ENCODE measurements at regions not wholly inside any gene's neighbourhood (a gene's known extent, or its start where the extent isn't known, plus 50 kb on each side); places are given as distances from the start of the nearest gene placed in this dataset.
"Not testable (repeated sequence)": the region's sequence is repeated elsewhere in the genome, so short reads cannot be mapped to it uniquely, and the experiment has no call there.

- no peak for DNase-seq (ENCODE audit: low read depth, low spot score)
- Histone ChIP-seq H3K9ac (ENCODE audit: insufficient read length) (no peak overlapping the region), H3K36me3 (ENCODE audit: insufficient read depth, low read length) (no peaks in the 10 kb centered on the region), H3K4me3 (no peak overlapping the region), H3K9me3 (ENCODE audit: low read depth, low read length) (no peaks in the 10 kb centered on the region), H3K27ac (no peak overlapping the region)
- no peak for TF ChIP-seq FOXP2 (optimal IDR thresholded peaks at IDR 0.05; ENCODE audit: control extremely low read depth, extremely low read length, insufficient read depth)
- no peak for TF ChIP-seq POLR2AphosphoS5 (IDR thresholded peaks at IDR 0.05; ENCODE audit: borderline replicate concordance, low read depth, low read length)
- TF ChIP-seq EZH2 (IDR thresholded peaks at IDR 0.05) = no peak
These were observed 84.4 kb upstream of the HIF1A start for GRCh38 chr14:61610900-61611299.

DNA sequence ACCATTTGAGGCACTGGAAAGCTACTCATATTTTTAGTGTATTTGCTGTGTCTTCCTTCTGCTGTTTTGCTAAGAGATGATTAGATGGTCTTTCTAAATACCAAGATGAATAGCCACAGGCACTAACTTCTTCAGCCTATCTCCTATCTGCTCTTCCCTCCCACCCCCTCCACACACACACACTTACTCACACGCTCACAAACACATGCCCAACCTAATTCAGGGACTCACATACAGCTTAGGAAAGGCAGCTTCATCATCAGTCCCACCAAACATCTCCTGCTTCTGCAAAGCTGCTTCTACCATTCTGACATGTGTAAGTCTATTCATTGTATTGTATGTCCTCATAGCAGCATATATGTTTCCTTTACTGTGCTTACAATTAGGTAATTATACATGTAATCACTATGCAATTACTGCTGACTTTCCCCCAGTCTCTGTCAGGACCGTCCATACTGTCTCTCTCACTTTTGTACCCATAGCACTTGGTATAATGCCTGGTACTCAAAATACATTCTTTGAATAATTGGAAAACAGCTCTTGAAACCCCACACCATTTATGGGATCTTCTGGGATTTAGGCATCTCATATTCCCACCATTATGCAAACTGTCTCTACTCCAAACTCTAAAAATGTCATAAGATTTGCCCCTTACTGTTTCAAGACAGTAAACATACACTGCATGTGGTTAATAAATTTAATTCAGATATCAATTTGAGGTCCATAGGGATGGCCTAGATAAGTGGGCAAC lies 83.3 kb upstream of the HIF1A start:
- no peak for DNase-seq (ENCODE audit: low read depth, low spot score)
- no peak for TF ChIP-seq EZH2 (IDR thresholded peaks at IDR 0.05)
- TF ChIP-seq POLR2AphosphoS5 (IDR thresholded peaks at IDR 0.05; ENCODE audit: borderline replicate concordance, low read depth, low read length) = no peak
- no peak for TF ChIP-seq FOXP2 (optimal IDR thresholded peaks at IDR 0.05; ENCODE audit: control extremely low read depth, extremely low read length, insufficient read depth)
- Histone ChIP-seq H3K4me3 (no peak overlapping the region), H3K9ac (ENCODE audit: insufficient read length) (no peak overlapping the region), H3K27ac (no peak overlapping the region), H3K9me3 (ENCODE audit: low read depth, low read length) (no peaks in the 10 kb centered on the region), H3K36me3 (ENCODE audit: insufficient read depth, low read length) (no peaks in the 10 kb centered on the region)

DNA sequence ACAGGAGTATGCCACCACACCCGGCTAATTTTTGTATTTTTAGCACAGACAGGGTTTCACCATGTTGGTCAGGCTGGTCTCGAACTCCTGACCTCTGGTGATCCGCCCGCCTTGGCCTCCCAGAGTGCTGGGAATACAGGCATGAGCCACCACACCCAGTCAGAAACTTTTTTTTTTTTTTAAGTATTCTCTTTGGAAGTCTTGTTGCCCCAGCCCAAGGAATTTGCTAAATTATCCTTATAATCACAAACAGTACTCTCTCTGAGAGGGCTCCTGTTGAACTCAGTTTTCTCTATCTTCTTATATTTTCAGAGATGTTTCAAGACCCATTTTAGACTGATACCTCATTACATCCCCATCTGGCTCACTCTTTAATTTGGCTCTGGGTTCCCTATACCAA lies 82.3 kb upstream of the HIF1A start:
- not testable (repeated sequence) for H3K27ac ChIP-seq; DNase-seq (ENCODE audit: low read depth, low spot score); H3K9ac ChIP-seq (ENCODE audit: insufficient read length); H3K4me3 ChIP-seq; H3K36me3 ChIP-seq (ENCODE audit: insufficient read depth, low read length); H3K9me3 ChIP-seq (ENCODE audit: low read depth, low read length)

GRCh38 chr14:61614693-61615092 lies 80.6 kb upstream of the HIF1A start:
- no peak for TF ChIP-seq EZH2 (IDR thresholded peaks at IDR 0.05)
- no peak for TF ChIP-seq FOXP2 (optimal IDR thresholded peaks at IDR 0.05; ENCODE audit: control extremely low read depth, extremely low read length, insufficient read depth)
- no peak for TF ChIP-seq POLR2AphosphoS5 (IDR thresholded peaks at IDR 0.05; ENCODE audit: borderline replicate concordance, low read depth, low read length)
- no peak overlapping the region for H3K9ac ChIP-seq (ENCODE audit: insufficient read length)
- H3K9me3 ChIP-seq (ENCODE audit: low read depth, low read length) = no peaks in the 10 kb centered on the region
- H3K27ac ChIP-seq = no peak overlapping the region
- no peaks in the 10 kb centered on the region for H3K36me3 ChIP-seq (ENCODE audit: insufficient read depth, low read length)
- no peak overlapping the region for H3K4me3 ChIP-seq
- DNase-seq (ENCODE audit: low read depth, low spot score) = no peak

- no peak for DNase-seq (ENCODE audit: low read depth, low spot score)
- Histone ChIP-seq H3K36me3 (ENCODE audit: insufficient read depth, low read length) (no peaks in the 10 kb centered on the region), H3K9me3 (ENCODE audit: low read depth, low read length) (no peaks in the 10 kb centered on the region), H3K9ac (ENCODE audit: insufficient read length) (no peak overlapping the region), H3K4me3 (no peak overlapping the region), H3K27ac (no peak overlapping the region)
- TF ChIP-seq EZH2 (IDR thresholded peaks at IDR 0.05) (no peak), POLR2AphosphoS5 (IDR thresholded peaks at IDR 0.05; ENCODE audit: borderline replicate concordance, low read depth, low read length) (no peak), FOXP2 (optimal IDR thresholded peaks at IDR 0.05; ENCODE audit: control extremely low read depth, extremely low read length, insufficient read depth) (no peak)
These were observed 79.4 kb upstream of the HIF1A start for GRCh38 chr14:61615743-61616523.

GRCh38 chr14:61616524-61617185 lies 78.7 kb upstream of the HIF1A start:
- no peak for DNase-seq (ENCODE audit: low read depth, low spot score)
- Histone ChIP-seq H3K27ac (no peak overlapping the region), H3K36me3 (ENCODE audit: insufficient read depth, low read length) (no peaks in the 10 kb centered on the region), H3K9me3 (ENCODE audit: low read depth, low read length) (no peaks in the 10 kb centered on the region), H3K4me3 (no peak overlapping the region), H3K9ac (ENCODE audit: insufficient read length) (no peak overlapping the region)
- TF ChIP-seq EZH2 (IDR thresholded peaks at IDR 0.05) (no peak), FOXP2 (optimal IDR thresholded peaks at IDR 0.05; ENCODE audit: control extremely low read depth, extremely low read length, insufficient read depth) (no peak), POLR2AphosphoS5 (IDR thresholded peaks at IDR 0.05; ENCODE audit: borderline replicate concordance, low read depth, low read length) (no peak)

DNA sequence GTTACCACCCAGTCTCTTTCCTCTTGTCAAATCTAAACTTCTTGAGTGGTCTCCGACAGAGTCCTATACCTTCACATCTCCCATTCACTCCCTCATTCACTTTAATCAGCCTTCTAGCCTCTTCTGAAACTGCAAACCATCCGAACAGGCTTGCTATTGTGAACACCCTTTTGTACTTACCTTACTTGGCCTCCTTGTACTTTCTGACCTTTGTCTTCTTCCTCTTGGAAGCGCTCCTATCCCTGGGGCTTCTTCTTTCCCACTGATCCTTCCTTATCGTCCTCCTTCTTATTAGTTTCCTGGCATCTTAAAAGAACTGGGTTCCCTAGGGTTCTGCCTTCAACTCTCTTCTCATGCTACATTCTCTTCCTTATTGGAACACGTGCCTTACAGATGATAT lies 76.9 kb upstream of the HIF1A start:
- Histone ChIP-seq H3K9ac (ENCODE audit: insufficient read length) (no peak overlapping the region), H3K9me3 (ENCODE audit: low read depth, low read length) (no peaks in the 10 kb centered on the region), H3K27ac (no peak overlapping the region), H3K4me3 (no peak overlapping the region), H3K36me3 (ENCODE audit: insufficient read depth, low read length) (no peaks in the 10 kb centered on the region)
- TF ChIP-seq EZH2 (IDR thresholded peaks at IDR 0.05) (no peak), POLR2AphosphoS5 (IDR thresholded peaks at IDR 0.05; ENCODE audit: borderline replicate concordance, low read depth, low read length) (no peak), FOXP2 (optimal IDR thresholded peaks at IDR 0.05; ENCODE audit: control extremely low read depth, extremely low read length, insufficient read depth) (no peak)
- DNase-seq (ENCODE audit: low read depth, low spot score) = no peak

- Histone ChIP-seq H3K9me3 (ENCODE audit: low read depth, low read length) (no peaks in the 10 kb centered on the region), H3K27ac (no peak overlapping the region), H3K9ac (ENCODE audit: insufficient read length) (no peak overlapping the region), H3K36me3 (ENCODE audit: insufficient read depth, low read length) (no peaks in the 10 kb centered on the region), H3K4me3 (no peak overlapping the region)
- DNase-seq (ENCODE audit: low read depth, low spot score) = no peak
- no peak for TF ChIP-seq FOXP2 (optimal IDR thresholded peaks at IDR 0.05; ENCODE audit: control extremely low read depth, extremely low read length, insufficient read depth)
- no peak for TF ChIP-seq POLR2AphosphoS5 (IDR thresholded peaks at IDR 0.05; ENCODE audit: borderline replicate concordance, low read depth, low read length)
- no peak for TF ChIP-seq EZH2 (IDR thresholded peaks at IDR 0.05)
These were observed 75.8 kb upstream of the HIF1A start for GRCh38 chr14:61619494-61619893.
